Spleen (tissue), 11 donors: ENCODE measurements at regions not wholly inside any gene's neighbourhood (a gene's known extent, or its start where the extent isn't known, plus 50 kb on each side); places are given as distances from the start of the nearest gene placed in this dataset.

ENCODE experiments used
- DNase-seq: peaks from one replicate; pipeline ENCODE4 v3.0.0-alpha.2; 2020
- H3K27ac ChIP-seq, 8 donors: fragments of 200-600 bp; sonication (generic) in 7 of 8; 1 replicate in 4 of 8; 2 replicates in 4 of 8; pipeline versions ENCODE4 v1.5.0 to v1.8.0; 2016 to 2021; ENCODE audit warnings: inconsistent platforms in 4 of 8, mild to moderate bottlenecking in 4 of 8, moderate library complexity in 1 of 8
- H3K27me3 ChIP-seq, 7 donors: fragments of 200-600 bp; sonication (generic) in 6 of 7; replicated peaks in 1 of 7; 1 replicate in 4 of 7; 2 replicates in 3 of 7; pipeline versions ENCODE4 v1.5.0 to v1.8.0; 2016 to 2021; ENCODE audit warnings: inconsistent platforms in 3 of 7, mild to moderate bottlenecking in 1 of 7
- H3K36me3 ChIP-seq, 6 donors: fragments of 200-600 bp; sonication (generic) in 5 of 6; 1 replicate in 4 of 6; 2 replicates in 2 of 6; pipeline versions ENCODE4 v1.5.0 to v1.8.0; 2016 to 2021; ENCODE audit warnings: inconsistent platforms in 2 of 6
- H3K4me1 ChIP-seq, 6 donors: fragments of 200-600 bp; sonication (generic) in 5 of 6; 1 replicate in 3 of 6; 2 replicates in 3 of 6; pipeline versions ENCODE4 v1.5.0 to v1.8.0; 2016 to 2021; ENCODE audit warnings: inconsistent platforms in 3 of 6
- H3K4me3 ChIP-seq, 8 donors: fragments of 200-600 bp; sonication (generic) in 7 of 8; 1 replicate in 4 of 8; 2 replicates in 4 of 8; pipeline versions ENCODE4 v1.5.0 to v1.8.0; 2016 to 2021; ENCODE audit warnings: inconsistent platforms in 4 of 8, mild to moderate bottlenecking in 4 of 8, moderate library complexity in 2 of 8
- H3K9me3 ChIP-seq, 8 donors: fragments of 200-600 bp; sonication (generic) in 7 of 8; 1 replicate in 4 of 8; 2 replicates in 4 of 8; pipeline versions ENCODE4 v1.5.0 to v1.8.0; 2016 to 2021; ENCODE audit warnings: inconsistent platforms in 4 of 8
- CTCF ChIP-seq, 11 experiments: fragments of 200-600 bp in 7 of 11; fragments of 450-650 bp in 4 of 11; sonication (generic) in 4 of 11; IDR thresholded peaks in 8 of 11; conservative IDR thresholded peaks in 3 of 11; 1 replicate in 7 of 11; 2 replicates in 4 of 11; pipeline versions ENCODE4 v1.4.0 to v1.8.0; 2016 to 2021; ENCODE audit warnings: antibody characterized with exemption in 11 of 11, inconsistent platforms in 4 of 11, mild to moderate bottlenecking in 1 of 11
- POLR2A ChIP-seq, 3 donors: fragments of 450-650 bp; IDR thresholded peaks; one replicate each; pipeline ENCODE4 v1.5.1; 2017; ENCODE audit warnings: antibody characterized with exemption in 3 of 3, mild to moderate bottlenecking in 1 of 3
- POLR2AphosphoS5 ChIP-seq, 3 donors: sonication (generic); formaldehyde crosslinking; IDR thresholded peaks; one replicate each; pipeline ENCODE4 v1.5.1; 2017; ENCODE audit warnings: antibody characterized with exemption in 3 of 3
- WGBS, 5 donors: extraction: QIAGEN DNeasy Blood & Tissue Kit in 3 of 5; methylation state at CpG; one replicate each; pipeline versions ENCODE4 v1.1.5 to v1.1.7; 2013 to 2018; 5-methylcytosine and 5-hydroxymethylcytosine counted together
- intact Hi-C: fragments of 100-400 bp; cut with DNase I; formaldehyde crosslinking; loops from one replicate; pipeline ENCODE4 v1.15.0; 2023; ENCODE audit warnings: low total_unique reads
- donor health status: healthy with polysubstance abuse.
- donor health status: DM: no; HTN: no; CAD: no; lungs with moderate emphysema.
- donor health status: DM: no; HTN: no; CAD: no.
- donor health status: Bipolar disorder and iron deficiency.
- donor health status: healthy.
- donor health status: DM: no; HTN: no; CAD: no.
- donor health status: DM: yes; HTN: yes; CAD: no.

GRCh38 chr4:97453186-97453585 is 690.1 kb downstream of the STPG2 start:
- Histone ChIP-seq H3K4me1 (no peaks in the 10 kb centered on the region), H3K4me3 (no peak overlapping the region), H3K27me3 (no peaks in the 10 kb centered on the region), H3K36me3 (no peaks in the 10 kb centered on the region), H3K27ac (no peak overlapping the region), H3K9me3 (peaks cover 0 to 60% (median 31%) of the 10 kb centered on the region in 8 donors)
- peak; percentile 60 for DNase-seq
- WGBS, 5 donors = 88 to 95% (median 91%) methylated on average over 4 to 6 of the region's 6 CpGs
- TF ChIP-seq POLR2AphosphoS5 (IDR thresholded peaks at IDR 0.05) = no peak
- no peak for TF ChIP-seq POLR2A (IDR thresholded peaks at IDR 0.05)
- no peak for TF ChIP-seq CTCF (IDR thresholded peaks at IDR 0.05 in 8 of 11, conservative IDR thresholded peaks at IDR 0.05 in 3 of 11)
- intact Hi-C loops = no loop called here

GRCh38 chr4:97457253-97457652 is 686.0 kb downstream of the STPG2 start:
- Histone ChIP-seq H3K27me3 (no peaks in the 10 kb centered on the region), H3K4me3 (no peak overlapping the region), H3K27ac (no peak overlapping the region), H3K4me1 (no peaks in the 10 kb centered on the region), H3K36me3 (no peaks in the 10 kb centered on the region), H3K9me3 (peaks cover 0 to 42% (median 24%) of the 10 kb centered on the region in 8 donors)
- no peak for DNase-seq
- WGBS, 5 donors = 42 to 92% (median 91%) methylated on average over 1 of the region's 1 CpG
- intact Hi-C loops = no loop called here
- TF ChIP-seq POLR2AphosphoS5 (IDR thresholded peaks at IDR 0.05) = no peak
- no peak for TF ChIP-seq POLR2A (IDR thresholded peaks at IDR 0.05)
- TF ChIP-seq CTCF (IDR thresholded peaks at IDR 0.05 in 8 of 11, conservative IDR thresholded peaks at IDR 0.05 in 3 of 11) = no peak

- no peaks in the 10 kb centered on the region for H3K36me3 ChIP-seq
- 79 to 91% (median 85%) methylated on average over 5 of the region's 5 CpGs for WGBS, 5 donors
- peaks cover 0 to 17% (median 0%) of the 10 kb centered on the region in 8 donors for H3K9me3 ChIP-seq
- no peaks in the 10 kb centered on the region for H3K27me3 ChIP-seq
- no peak overlapping the region for H3K27ac ChIP-seq
- no peak for DNase-seq
- no peak overlapping the region for H3K4me3 ChIP-seq
- intact Hi-C loops = no loop called here
- no peaks in the 10 kb centered on the region for H3K4me1 ChIP-seq
- TF ChIP-seq POLR2A (IDR thresholded peaks at IDR 0.05) (no peak), POLR2AphosphoS5 (IDR thresholded peaks at IDR 0.05) (no peak), CTCF (IDR thresholded peaks at IDR 0.05 in 8 of 11, conservative IDR thresholded peaks at IDR 0.05 in 3 of 11) (no peak)
Observed at GRCh38 chr4:97468272-97468671, 675.0 kb downstream of the STPG2 start.

- Histone ChIP-seq H3K4me1 (no peaks in the 10 kb centered on the region), H3K27me3 (no peaks in the 10 kb centered on the region), H3K36me3 (no peaks in the 10 kb centered on the region), H3K4me3 (no peak overlapping the region), H3K9me3 (peaks cover 0 to 7% (median 0%) of the 10 kb centered on the region in 8 donors), H3K27ac (no peak overlapping the region)
- WGBS, 5 donors = 84 to 88% (median 86%) methylated on average over 3 of the region's 3 CpGs
- no peak for DNase-seq
- intact Hi-C loops = no loop called here
- TF ChIP-seq POLR2AphosphoS5 (IDR thresholded peaks at IDR 0.05) (no peak), POLR2A (IDR thresholded peaks at IDR 0.05) (no peak), CTCF (IDR thresholded peaks at IDR 0.05 in 8 of 11, conservative IDR thresholded peaks at IDR 0.05 in 3 of 11) (no peak)
Observed at GRCh38 chr4:97475621-97476020, 667.7 kb downstream of the STPG2 start.
